Psoas muscle (tissue), 7 donors: ENCODE measurements at regions not wholly inside any gene's neighbourhood (a gene's known extent, or its start where the extent isn't known, plus 50 kb on each side); places are given as distances from the start of the nearest gene placed in this dataset.

Experiments used
- ATAC-seq, 4 donors: fragments of 200-7000 bp; cut with Tn5 transposase; one replicate each; pipeline ENCODE4 v1.9.1; 2020; ENCODE audit warnings: moderate library complexity in 3 of 4, mild to moderate bottlenecking in 2 of 4
- DNase-seq, 2 donors: peaks; one replicate each; pipeline ENCODE4 v3.0.0-alpha.2; 2020
- H3K27ac ChIP-seq: fragments of 200-600 bp; one replicate; pipeline ENCODE4 v1.8.0; 2022
- H3K27me3 ChIP-seq, 3 donors: fragments of 200-600 bp in 1 of 3; one replicate each; pipeline versions ENCODE4 v1.6.1 to v1.8.0; 2013 to 2022; ENCODE audit warnings: low read length in 2 of 3, mild to moderate bottlenecking in 2 of 3, moderate library complexity in 1 of 3; ENCODE audit not compliant: insufficient read depth in 3 of 3
- H3K36me3 ChIP-seq, 2 donors: fragments of 200-600 bp in 1 of 2; one replicate each; pipeline versions ENCODE4 v1.6.1 to v1.8.0; 2013 to 2022; ENCODE audit warnings: low read depth in 1 of 2, mild to moderate bottlenecking in 1 of 2, moderate library complexity in 1 of 2; ENCODE audit not compliant: insufficient read depth in 1 of 2
- H3K4me1 ChIP-seq: fragments of 200-600 bp; one replicate; pipeline ENCODE4 v1.8.0; 2022
- H3K4me3 ChIP-seq: fragments of 200-600 bp; one replicate; pipeline ENCODE4 v1.8.0; 2022; ENCODE audit warnings: mild to moderate bottlenecking
- H3K9me3 ChIP-seq: fragments of 200-600 bp; one replicate; pipeline ENCODE4 v1.8.0; 2022
- WGBS, 3 donors: extraction: QIAGEN DNeasy Blood & Tissue Kit; methylation state at CpG; one replicate each; pipeline versions ENCODE4 v1.1.6 to v1.1.7; 2013; 5-methylcytosine and 5-hydroxymethylcytosine counted together
- intact Hi-C, 2 donors: fragments of 100-400 bp; cut with DNase I; formaldehyde crosslinking; loops; one replicate each; pipeline versions ENCODE4 v1.11.0 to v1.14.2; 2022
- TF ChIP-seq, protein P1 (sequence below): fragments of 200-600 bp; IDR thresholded peaks from one replicate; pipeline ENCODE4 v1.8.0; 2022; ENCODE audit warnings: antibody characterized with exemption
- donor health status: healthy with polysubstance abuse.
- donor health status: DM: no; HTN: no; CAD: no; lungs with moderate emphysema.
- donor health status: Bipolar disorder and iron deficiency.
- donor health status: healthy.
- donor health status: DM: yes; HTN: yes; CAD: no.
- donor health status: DM: no; HTN: no; CAD: no.
- donor health status: DM: yes; HTN: yes; CAD: no.

DNA sequence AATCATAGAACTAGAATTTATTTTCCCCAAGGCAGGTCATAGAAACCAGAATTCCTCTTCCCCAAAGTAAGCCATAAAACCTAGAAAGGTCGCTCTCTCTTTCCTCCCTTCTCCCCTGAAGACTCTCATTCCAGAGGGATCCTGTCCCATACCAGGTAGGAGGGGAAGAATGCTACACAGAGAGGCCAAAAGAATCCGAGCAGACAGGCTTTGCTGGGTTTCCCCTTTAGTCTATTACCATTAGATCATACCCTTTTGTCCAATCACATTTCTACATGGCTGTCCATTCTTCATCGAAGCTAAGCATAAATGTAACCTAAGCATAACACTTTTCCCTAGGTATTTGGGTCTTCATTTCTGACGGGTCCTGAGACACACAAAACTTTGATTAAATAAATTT, 204.5 kb downstream of the SPTSSA start:
- DNase-seq, result no peak
- Histone ChIP-seq H3K27ac (no peak overlapping the region), H3K4me3 (no peak overlapping the region), H3K36me3 (no peaks in the 10 kb centered on the region), H3K9me3 (no peaks in the 10 kb centered on the region), H3K4me1 (no peaks in the 10 kb centered on the region), H3K27me3 (no peaks in the 10 kb centered on the region)
- ATAC-seq, result no peak
- intact Hi-C loops, result no loop called here
- WGBS, 3 donors, result 76 to 83% (median 78%) methylated on average over 4 of the region's 4 CpGs
- TF ChIP-seq, protein P1, sequence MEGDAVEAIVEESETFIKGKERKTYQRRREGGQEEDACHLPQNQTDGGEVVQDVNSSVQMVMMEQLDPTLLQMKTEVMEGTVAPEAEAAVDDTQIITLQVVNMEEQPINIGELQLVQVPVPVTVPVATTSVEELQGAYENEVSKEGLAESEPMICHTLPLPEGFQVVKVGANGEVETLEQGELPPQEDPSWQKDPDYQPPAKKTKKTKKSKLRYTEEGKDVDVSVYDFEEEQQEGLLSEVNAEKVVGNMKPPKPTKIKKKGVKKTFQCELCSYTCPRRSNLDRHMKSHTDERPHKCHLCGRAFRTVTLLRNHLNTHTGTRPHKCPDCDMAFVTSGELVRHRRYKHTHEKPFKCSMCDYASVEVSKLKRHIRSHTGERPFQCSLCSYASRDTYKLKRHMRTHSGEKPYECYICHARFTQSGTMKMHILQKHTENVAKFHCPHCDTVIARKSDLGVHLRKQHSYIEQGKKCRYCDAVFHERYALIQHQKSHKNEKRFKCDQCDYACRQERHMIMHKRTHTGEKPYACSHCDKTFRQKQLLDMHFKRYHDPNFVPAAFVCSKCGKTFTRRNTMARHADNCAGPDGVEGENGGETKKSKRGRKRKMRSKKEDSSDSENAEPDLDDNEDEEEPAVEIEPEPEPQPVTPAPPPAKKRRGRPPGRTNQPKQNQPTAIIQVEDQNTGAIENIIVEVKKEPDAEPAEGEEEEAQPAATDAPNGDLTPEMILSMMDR, result no peak

DNA sequence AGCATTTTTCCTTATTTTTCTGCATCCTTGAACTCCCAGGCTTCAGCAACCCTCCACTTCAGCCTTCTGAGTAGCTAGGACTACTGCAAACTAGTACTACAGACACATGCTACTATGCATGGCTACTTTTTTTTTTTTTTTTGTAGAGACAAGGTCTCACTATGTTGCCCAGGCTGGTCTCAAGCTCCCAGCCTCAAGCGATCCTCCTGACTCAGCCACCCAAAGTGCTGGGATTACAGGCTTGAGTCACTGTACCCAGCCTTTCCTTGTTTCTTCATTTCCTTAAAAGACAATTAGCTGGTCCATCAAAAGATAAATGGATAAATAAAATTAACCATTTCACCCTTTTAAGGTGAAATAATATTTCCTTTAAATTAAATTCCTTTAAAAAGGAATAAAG, 205.8 kb downstream of the SPTSSA start:
- peaks cover 4% of the 10 kb centered on the region for H3K4me1 ChIP-seq
- H3K27ac ChIP-seq, result no peak overlapping the region
- intact Hi-C loops, result no loop called here
- no peaks in the 10 kb centered on the region for H3K27me3 ChIP-seq
- 87 to 100% (median 95%) methylated on average over 1 of the region's 1 CpG for WGBS, 3 donors
- no peaks in the 10 kb centered on the region for H3K9me3 ChIP-seq
- TF ChIP-seq, protein P1, result no peak
- no peak overlapping the region for H3K4me3 ChIP-seq
- H3K36me3 ChIP-seq, result no peaks in the 10 kb centered on the region
- DNase-seq (no peak), ATAC-seq (no peak)

DNA sequence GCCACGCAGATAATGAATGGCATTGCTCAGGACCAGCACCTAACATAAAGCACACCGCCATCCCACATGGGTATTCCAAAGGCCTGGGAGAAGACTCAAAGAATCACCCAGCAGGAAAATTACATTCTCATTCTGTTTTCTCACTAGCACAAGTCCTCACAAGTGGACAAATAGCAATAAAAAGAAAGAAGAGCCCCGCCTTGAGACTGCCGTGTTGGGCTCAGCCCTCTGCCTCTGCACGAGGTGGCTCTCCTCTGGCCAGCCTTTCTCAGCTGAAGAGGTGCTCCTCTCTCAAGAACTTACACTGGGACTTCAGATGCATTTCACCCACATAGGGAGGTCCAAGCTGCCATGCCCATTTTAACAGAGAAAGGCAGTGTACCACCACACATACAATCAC, 207.5 kb downstream of the SPTSSA start:
- H3K36me3 ChIP-seq, result no peaks in the 10 kb centered on the region
- WGBS, 3 donors, result 56 to 75% (median 72%) methylated on average over 5 of the region's 5 CpGs
- H3K4me1 ChIP-seq, result peaks cover 10% of the 10 kb centered on the region
- TF ChIP-seq, protein P1, result no peak
- ATAC-seq (no peak), DNase-seq (no peak)
- H3K9me3 ChIP-seq, result no peaks in the 10 kb centered on the region
- no peaks in the 10 kb centered on the region for H3K27me3 ChIP-seq
- no peak overlapping the region for H3K27ac ChIP-seq
- H3K4me3 ChIP-seq, result no peak overlapping the region
- intact Hi-C loops, result no loop called here

DNA sequence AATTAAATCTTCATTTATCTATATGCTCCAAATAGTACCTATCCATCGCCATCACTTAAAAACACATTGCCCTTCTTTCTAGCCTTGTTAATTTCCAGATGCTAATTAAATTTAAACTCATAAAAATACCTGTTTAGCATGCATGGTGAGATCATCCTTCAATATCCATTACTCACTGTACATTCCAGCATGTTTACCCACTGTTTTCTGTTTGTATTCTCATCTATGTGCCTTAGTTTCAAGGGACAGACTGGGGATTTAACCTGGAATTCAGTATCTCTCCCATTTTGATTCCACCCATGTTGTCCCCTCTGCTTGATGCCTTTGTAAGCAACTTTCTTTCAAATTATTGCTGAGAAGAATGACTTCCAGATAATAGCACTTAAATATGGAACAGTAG, 208.0 kb downstream of the SPTSSA start:
- H3K9me3 ChIP-seq, result no peaks in the 10 kb centered on the region
- DNase-seq (no peak), ATAC-seq (no peak)
- intact Hi-C loops, result no loop called here
- no peaks in the 10 kb centered on the region for H3K27me3 ChIP-seq
- WGBS, 3 donors, result 97 to 100% (median 97%) methylated on average over 1 of the region's 1 CpG
- TF ChIP-seq, protein P1, result no peak
- H3K4me3 ChIP-seq, result no peak overlapping the region
- H3K36me3 ChIP-seq, result no peaks in the 10 kb centered on the region
- H3K4me1 ChIP-seq, result peaks cover 10% of the 10 kb centered on the region
- H3K27ac ChIP-seq, result no peak overlapping the region

DNA sequence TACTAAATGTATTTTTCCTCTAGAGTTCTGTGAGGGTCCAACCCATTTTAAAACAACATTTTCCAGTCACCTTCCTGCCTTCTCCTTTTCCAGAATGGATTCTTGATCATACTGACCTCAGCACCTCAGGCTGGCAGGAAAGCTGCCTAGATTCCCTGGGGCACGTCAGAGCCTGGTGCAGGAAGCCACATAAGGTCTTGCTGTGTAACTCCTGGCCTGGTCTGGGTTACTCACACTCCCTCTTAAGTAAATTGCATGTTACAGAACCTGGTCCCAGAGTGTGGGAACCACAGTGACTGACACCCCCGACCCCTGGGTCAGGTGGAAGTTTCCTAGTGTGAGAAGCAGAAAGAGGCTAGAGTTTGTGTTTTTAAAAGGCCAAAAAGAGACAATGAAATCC, 209.8 kb downstream of the SPTSSA start:
- H3K36me3 ChIP-seq, result no peaks in the 10 kb centered on the region
- H3K9me3 ChIP-seq, result no peaks in the 10 kb centered on the region
- H3K4me3 ChIP-seq, result no peak overlapping the region
- 48 to 62% (median 62%) methylated on average over 2 of the region's 2 CpGs for WGBS, 3 donors
- intact Hi-C loops, result no loop called here
- no peaks in the 10 kb centered on the region for H3K27me3 ChIP-seq
- DNase-seq, result no peak
- peaks cover 10% of the 10 kb centered on the region for H3K4me1 ChIP-seq
- H3K27ac ChIP-seq, result peak overlapping the region; percentile 38
- TF ChIP-seq, protein P1, result no peak
- ATAC-seq, result peak in 1 of 4 donors; percentile 74
